ENCODE measurements at regions not wholly inside any gene's neighbourhood (a gene's known extent, or its start where the extent isn't known, plus 50 kb on each side); places are given as distances from the start of the nearest gene placed in this dataset.
"Not testable (repeated sequence)": the region's sequence is repeated elsewhere in the genome, so short reads cannot be mapped to it uniquely, and the experiment has no call there.

GRCh38 chr1:182191381-182192115 is 130.0 kb upstream of the ZNF648 start:
- no peak for DNase-seq

- no peak for DNase-seq
Observed at GRCh38 chr1:182189535-182190066, 128.1 kb upstream of the ZNF648 start.

- DNase-seq: no peak
Observed at GRCh38 chr1:182186757-182187146, 125.2 kb upstream of the ZNF648 start.

- no peak for DNase-seq
Observed at GRCh38 chr1:182185842-182186756, 124.6 kb upstream of the ZNF648 start.

GRCh38 chr1:182185136-182185535 is 123.6 kb upstream of the ZNF648 start:
- no peak for DNase-seq

- no peak for DNase-seq
Observed at GRCh38 chr1:182183606-182184005, 122.1 kb upstream of the ZNF648 start.

GRCh38 chr1:182182311-182182710 is 120.8 kb upstream of the ZNF648 start:
- no peak for DNase-seq

GRCh38 chr1:182181167-182181572 is 119.7 kb upstream of the ZNF648 start:
- no peak for DNase-seq

- DNase-seq: no peak
Observed at GRCh38 chr1:182175361-182175931, 113.9 kb upstream of the ZNF648 start.

- no peak for DNase-seq
Observed at GRCh38 chr1:182174513-182174855, 113.0 kb upstream of the ZNF648 start.

GRCh38 chr1:182173808-182174512 is 112.4 kb upstream of the ZNF648 start:
- no peak for DNase-seq

GRCh38 chr1:182172699-182173098 is 111.2 kb upstream of the ZNF648 start:
- no peak for DNase-seq

GRCh38 chr1:182170891-182171461 is 109.5 kb upstream of the ZNF648 start:
- no peak for DNase-seq

- DNase-seq: no peak
Observed at GRCh38 chr1:182169203-182169602, 107.7 kb upstream of the ZNF648 start.

GRCh38 chr1:182166750-182167149 is 105.2 kb upstream of the ZNF648 start:
- DNase-seq: no peak

- no peak for DNase-seq
Observed at GRCh38 chr1:182166321-182166720, 104.8 kb upstream of the ZNF648 start.

- DNase-seq: no peak
Observed at GRCh38 chr1:182164273-182164672, 102.8 kb upstream of the ZNF648 start.

- DNase-seq: no peak
Observed at GRCh38 chr1:182163821-182164223, 102.3 kb upstream of the ZNF648 start.

GRCh38 chr1:182159443-182159842 is 97.9 kb upstream of the ZNF648 start:
- DNase-seq: no peak

GRCh38 chr1:182157187-182157586 is 95.7 kb upstream of the ZNF648 start:
- no peak for DNase-seq

GRCh38 chr1:182154425-182154824 is 92.9 kb upstream of the ZNF648 start:
- not testable (repeated sequence) for DNase-seq

GRCh38 chr1:182149411-182149965 is 88.0 kb upstream of the ZNF648 start:
- no peak for DNase-seq

All from stimulated activated CD4-positive, alpha-beta T cell treated with anti-CD3 and anti-CD28 coated beads, Interleukin-4, amount 100 ng/mL, for 24 hours (primary cell).